ENCODE measurements at regions not wholly inside any gene's neighbourhood (a gene's known extent, or its start where the extent isn't known, plus 50 kb on each side); places are given as distances from the start of the nearest gene placed in this dataset.

DNA sequence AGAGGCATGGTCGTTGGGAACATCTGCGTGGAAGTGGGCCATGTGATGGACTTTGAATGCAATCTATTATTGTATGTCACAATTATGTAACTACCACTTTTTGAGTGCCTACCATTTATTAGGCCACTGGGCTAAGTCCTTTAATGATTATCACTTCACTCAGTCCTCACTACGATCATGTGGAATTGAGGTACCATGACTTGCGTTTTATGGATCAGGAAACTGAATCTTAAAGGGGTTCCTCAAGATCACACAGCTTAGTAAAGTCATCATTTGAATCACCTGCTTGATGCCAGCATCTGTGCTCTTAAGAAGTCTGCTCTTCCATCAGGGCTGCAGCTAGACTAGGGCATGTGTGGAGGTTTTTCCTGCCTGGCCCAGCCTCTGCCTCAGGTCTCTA, 136.7 kb downstream of the DAD1 start:
- no peak for TF ChIP-seq GABPA (IDR thresholded peaks at IDR 0.05; ENCODE audit: low read depth)
- no peak for TF ChIP-seq POLR2AphosphoS5 (IDR thresholded peaks at IDR 0.05; ENCODE audit: low read depth)
- TF ChIP-seq, protein P1, sequence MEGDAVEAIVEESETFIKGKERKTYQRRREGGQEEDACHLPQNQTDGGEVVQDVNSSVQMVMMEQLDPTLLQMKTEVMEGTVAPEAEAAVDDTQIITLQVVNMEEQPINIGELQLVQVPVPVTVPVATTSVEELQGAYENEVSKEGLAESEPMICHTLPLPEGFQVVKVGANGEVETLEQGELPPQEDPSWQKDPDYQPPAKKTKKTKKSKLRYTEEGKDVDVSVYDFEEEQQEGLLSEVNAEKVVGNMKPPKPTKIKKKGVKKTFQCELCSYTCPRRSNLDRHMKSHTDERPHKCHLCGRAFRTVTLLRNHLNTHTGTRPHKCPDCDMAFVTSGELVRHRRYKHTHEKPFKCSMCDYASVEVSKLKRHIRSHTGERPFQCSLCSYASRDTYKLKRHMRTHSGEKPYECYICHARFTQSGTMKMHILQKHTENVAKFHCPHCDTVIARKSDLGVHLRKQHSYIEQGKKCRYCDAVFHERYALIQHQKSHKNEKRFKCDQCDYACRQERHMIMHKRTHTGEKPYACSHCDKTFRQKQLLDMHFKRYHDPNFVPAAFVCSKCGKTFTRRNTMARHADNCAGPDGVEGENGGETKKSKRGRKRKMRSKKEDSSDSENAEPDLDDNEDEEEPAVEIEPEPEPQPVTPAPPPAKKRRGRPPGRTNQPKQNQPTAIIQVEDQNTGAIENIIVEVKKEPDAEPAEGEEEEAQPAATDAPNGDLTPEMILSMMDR (IDR thresholded peaks at IDR 0.05; ENCODE audit: insufficient read depth, low read length), result no peak
